CD4-positive, alpha-beta T cell treated with Interleukin-12 subunit alpha and Interleukin-12 subunit beta, for 1 hour (primary cell): ENCODE measurements at regions not wholly inside any gene's neighbourhood (a gene's known extent, or its start where the extent isn't known, plus 50 kb on each side); places are given as distances from the start of the nearest gene placed in this dataset.

ENCODE experiments used
- DNase-seq: peaks from one replicate; pipeline ENCODE4 v3.0.0-alpha.2; 2020

GRCh38 chr3:168341956-168342936, 246.5 kb upstream of the GOLIM4 start:
- no peak for DNase-seq

GRCh38 chr3:168341192-168341815, 245.6 kb upstream of the GOLIM4 start:
- DNase-seq: no peak

GRCh38 chr3:168338161-168338560, 242.4 kb upstream of the GOLIM4 start:
- DNase-seq: no peak

GRCh38 chr3:168336276-168336675, 240.6 kb upstream of the GOLIM4 start:
- DNase-seq: no peak

- no peak for DNase-seq
Measured at GRCh38 chr3:168333410-168333935, 237.7 kb upstream of the GOLIM4 start.

GRCh38 chr3:168331756-168332155, 236.0 kb upstream of the GOLIM4 start:
- no peak for DNase-seq

GRCh38 chr3:168330983-168331382, 235.3 kb upstream of the GOLIM4 start:
- no peak for DNase-seq

- DNase-seq: no peak
Measured at GRCh38 chr3:168327856-168328255, 232.1 kb upstream of the GOLIM4 start.

GRCh38 chr3:168325684-168326083, 230.0 kb upstream of the GOLIM4 start:
- DNase-seq: no peak

GRCh38 chr3:168322941-168323340, 227.2 kb upstream of the GOLIM4 start:
- DNase-seq: no peak

GRCh38 chr3:168314166-168314565, 218.4 kb upstream of the GOLIM4 start:
- no peak for DNase-seq

- no peak for DNase-seq
Measured at GRCh38 chr3:168312984-168313383, 217.3 kb upstream of the GOLIM4 start.

- no peak for DNase-seq
Measured at GRCh38 chr3:168307893-168308292, 212.2 kb upstream of the GOLIM4 start.

- DNase-seq: no peak
Measured at GRCh38 chr3:168295027-168295426, 199.3 kb upstream of the GOLIM4 start.

- DNase-seq: no peak
Measured at GRCh38 chr3:168292296-168292695, 196.6 kb upstream of the GOLIM4 start.

- no peak for DNase-seq
Measured at GRCh38 chr3:168289471-168290008, 193.8 kb upstream of the GOLIM4 start.

GRCh38 chr3:168288511-168289401, 193.0 kb upstream of the GOLIM4 start:
- no peak for DNase-seq

GRCh38 chr3:168285506-168285905, 189.8 kb upstream of the GOLIM4 start:
- no peak for DNase-seq

- DNase-seq: no peak
Measured at GRCh38 chr3:168284728-168285127, 189.0 kb upstream of the GOLIM4 start.

- DNase-seq: no peak
Measured at GRCh38 chr3:168275662-168276061, 179.9 kb upstream of the GOLIM4 start.

GRCh38 chr3:168273917-168274316, 178.2 kb upstream of the GOLIM4 start:
- no peak for DNase-seq

- DNase-seq: no peak
Measured at GRCh38 chr3:168273036-168273435, 177.3 kb upstream of the GOLIM4 start.
